Right cardiac atrium (tissue), 5 donors: ENCODE measurements at regions not wholly inside any gene's neighbourhood (a gene's known extent, or its start where the extent isn't known, plus 50 kb on each side); places are given as distances from the start of the nearest gene placed in this dataset.

Source experiments
- ATAC-seq, 2 donors: fragments of 200-7000 bp; cut with Tn5 transposase; one replicate each; pipeline versions ENCODE4 v1.8.0 to v1.9.1; 2020; ENCODE audit warnings: moderate library complexity in 2 of 2, mild to moderate bottlenecking in 1 of 2
- DNase-seq, 3 donors: peaks; one replicate each; pipeline ENCODE4 v3.0.0-alpha.2; 2020
- H3K27ac ChIP-seq: one replicate; pipeline ENCODE4 v1.5.1; 2013; ENCODE audit warnings: mild to moderate bottlenecking, low read length, control low read depth, moderate library complexity
- H3K27me3 ChIP-seq: one replicate; pipeline ENCODE4 v1.6.1; 2013; ENCODE audit not compliant: control insufficient read depth, insufficient read depth
- H3K4me1 ChIP-seq: one replicate; pipeline ENCODE4 v1.6.1; 2013; ENCODE audit warnings: low read length; ENCODE audit not compliant: control insufficient read depth, insufficient read depth
- H3K4me3 ChIP-seq: one replicate; pipeline ENCODE4 v1.5.1; 2013; ENCODE audit warnings: low read length, control low read depth
- H3K9me3 ChIP-seq: one replicate; pipeline ENCODE4 v1.6.1; 2013; ENCODE audit warnings: low read length; ENCODE audit not compliant: control insufficient read depth
- WGBS: extraction: QIAGEN DNeasy Blood & Tissue Kit; methylation state at CpG from one replicate; pipeline ENCODE4 v1.1.7; 2013; 5-methylcytosine and 5-hydroxymethylcytosine counted together
- intact Hi-C, 4 donors: fragments of 100-400 bp; cut with DNase I; formaldehyde crosslinking; loops; one replicate each; pipeline versions ENCODE4 v1.11.0 to v1.14.0; 2022 to 2023
- donor health status: healthy with polysubstance abuse.
- donor health status: DM: no; HTN: yes; CAD: no.
- donor health status: DM: no; HTN: no; CAD: no.
- donor health status: DM: no; HTN: yes; CAD: no; lungs with severe emphysema.
- donor health status: DM: yes; HTN: yes; CAD: no.

GRCh38 chr13:107121793-107122192 is 553.9 kb upstream of the ARGLU1 start:
- peak; percentile 29 to 51 for ATAC-seq
- intact Hi-C loops = loop anchor here in 2 of 4 donors (10.0 kb wide), 2 partner anchors 497 to 587 kb away; partner anchors contain the start of gene EFNB2 (in 1 of the 2)
- no peak overlapping the region for H3K27ac ChIP-seq

DNA sequence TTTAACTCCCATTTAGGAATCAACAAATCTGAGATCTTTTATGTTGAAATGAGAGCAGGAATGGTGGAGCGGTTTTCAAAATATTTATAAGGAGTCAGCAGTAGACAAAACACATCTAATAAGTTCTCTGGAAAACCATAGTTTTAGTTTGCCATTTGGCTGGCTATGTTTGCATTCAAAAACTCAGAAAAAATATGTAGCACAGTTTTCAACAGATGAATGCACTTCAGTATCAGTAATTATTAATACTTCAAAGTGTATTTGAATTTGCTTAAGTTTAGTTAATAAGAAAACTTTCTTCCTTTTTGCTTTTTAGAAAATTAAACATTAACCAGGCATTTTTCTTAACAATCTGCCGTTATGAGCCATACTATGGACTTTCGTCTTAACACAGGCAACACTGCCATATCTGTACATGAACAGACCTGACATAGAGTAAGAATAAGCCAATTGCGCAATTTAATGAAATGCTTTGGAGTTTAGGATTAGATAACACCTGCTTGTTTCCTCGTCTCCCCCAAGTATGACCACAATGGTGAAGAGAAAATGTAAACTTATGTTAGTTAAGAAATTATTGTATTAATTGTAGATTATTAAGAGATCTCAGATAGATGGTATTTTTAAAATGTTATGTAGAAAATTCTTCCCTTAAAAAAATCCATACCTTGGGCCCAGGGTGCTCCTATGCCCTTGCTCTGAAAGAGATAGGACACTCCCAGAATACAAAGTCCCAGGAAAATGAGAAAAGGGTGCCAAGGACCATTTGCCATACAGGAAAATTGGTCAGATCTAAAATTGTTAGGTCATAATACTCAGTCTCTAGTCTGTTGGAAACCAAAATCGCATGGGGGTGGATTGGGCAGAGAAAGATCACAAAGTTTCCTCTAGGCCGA is 552.3 kb upstream of the ARGLU1 start:
- ATAC-seq (no peak), DNase-seq (no peak)
- H3K4me1 ChIP-seq = no peaks in the 10 kb centered on the region
- no peaks in the 10 kb centered on the region for H3K27me3 ChIP-seq
- no peaks in the 10 kb centered on the region for H3K9me3 ChIP-seq
- H3K27ac ChIP-seq = no peak overlapping the region
- intact Hi-C loops = loop anchor here in 2 of 4 donors (10.0 kb wide), 2 partner anchors 495 to 585 kb away; partner anchors contain the start of gene EFNB2 (in 1 of the 2)
- WGBS = 90% methylated on average over 7 of the region's 7 CpGs
- H3K4me3 ChIP-seq = no peak overlapping the region

More at GRCh38 chr13:107121793-107122192, 553.9 kb upstream of the ARGLU1 start:
- Histone ChIP-seq H3K4me1 (peaks cover 1% of the 10 kb centered on the region), H3K9me3 (no peaks in the 10 kb centered on the region), H3K4me3 (no peak overlapping the region), H3K27me3 (no peaks in the 10 kb centered on the region)
- DNase-seq = no peak
- 36% methylated on average over 1 of the region's 1 CpG for WGBS

DNA sequence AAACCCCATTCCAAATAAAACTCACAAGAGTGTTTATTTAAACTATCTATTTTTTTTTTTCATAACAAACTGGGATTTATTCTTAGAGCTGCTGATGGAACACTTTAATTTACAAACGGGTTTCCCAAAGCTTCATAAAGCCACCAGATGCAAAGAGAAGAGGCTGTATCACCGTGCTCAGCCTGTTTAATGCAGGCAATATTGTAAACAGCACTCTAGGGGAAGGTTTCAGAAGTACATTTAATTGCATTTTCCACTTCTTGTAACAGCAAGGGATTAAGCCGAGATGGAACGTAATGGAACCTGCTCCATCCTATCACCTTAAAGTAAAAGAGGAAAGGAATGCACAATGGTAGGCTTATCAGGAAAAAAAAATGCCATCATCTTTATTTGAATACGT is 550.6 kb upstream of the ARGLU1 start:
- intact Hi-C loops = no loop called here
- ATAC-seq (no peak), DNase-seq (no peak)
- Histone ChIP-seq H3K9me3 (no peaks in the 10 kb centered on the region), H3K27ac (no peak overlapping the region), H3K4me3 (no peak overlapping the region), H3K27me3 (no peaks in the 10 kb centered on the region), H3K4me1 (no peaks in the 10 kb centered on the region)
- WGBS = 74% methylated on average over 5 of the region's 5 CpGs

- WGBS = 55% methylated on average over 15 of the region's 15 CpGs
- no peaks in the 10 kb centered on the region for H3K4me1 ChIP-seq
- DNase-seq (no peak), ATAC-seq (no peak)
- no peaks in the 10 kb centered on the region for H3K27me3 ChIP-seq
- H3K9me3 ChIP-seq = no peaks in the 10 kb centered on the region
- H3K27ac ChIP-seq = no peak overlapping the region
- H3K4me3 ChIP-seq = no peak overlapping the region
- intact Hi-C loops = no loop called here
Observed at GRCh38 chr13:107117327-107118012, 549.5 kb upstream of the ARGLU1 start.

- no peak overlapping the region for H3K27ac ChIP-seq
- H3K9me3 ChIP-seq = no peaks in the 10 kb centered on the region
- 85% methylated on average over 1 of the region's 1 CpG for WGBS
- H3K4me1 ChIP-seq = no peaks in the 10 kb centered on the region
- ATAC-seq (no peak), DNase-seq (no peak)
- no peak overlapping the region for H3K4me3 ChIP-seq
- no peaks in the 10 kb centered on the region for H3K27me3 ChIP-seq
- intact Hi-C loops = no loop called here
Observed at GRCh38 chr13:107113387-107113786, 545.5 kb upstream of the ARGLU1 start.

GRCh38 chr13:107111248-107111647 is 543.3 kb upstream of the ARGLU1 start:
- intact Hi-C loops = no loop called here
- Histone ChIP-seq H3K4me3 (no peak overlapping the region), H3K27me3 (no peaks in the 10 kb centered on the region), H3K9me3 (no peaks in the 10 kb centered on the region), H3K27ac (no peak overlapping the region), H3K4me1 (no peaks in the 10 kb centered on the region)
- ATAC-seq (no peak), DNase-seq (no peak)
- WGBS = 94% methylated on average over 1 of the region's 1 CpG

GRCh38 chr13:107104631-107105030 is 536.7 kb upstream of the ARGLU1 start:
- Histone ChIP-seq H3K4me3 (no peak overlapping the region), H3K27me3 (no peaks in the 10 kb centered on the region), H3K27ac (no peak overlapping the region), H3K9me3 (no peaks in the 10 kb centered on the region), H3K4me1 (no peaks in the 10 kb centered on the region)
- intact Hi-C loops = no loop called here
- 60% methylated on average over 2 of the region's 2 CpGs for WGBS
- DNase-seq (no peak), ATAC-seq (no peak)

DNA sequence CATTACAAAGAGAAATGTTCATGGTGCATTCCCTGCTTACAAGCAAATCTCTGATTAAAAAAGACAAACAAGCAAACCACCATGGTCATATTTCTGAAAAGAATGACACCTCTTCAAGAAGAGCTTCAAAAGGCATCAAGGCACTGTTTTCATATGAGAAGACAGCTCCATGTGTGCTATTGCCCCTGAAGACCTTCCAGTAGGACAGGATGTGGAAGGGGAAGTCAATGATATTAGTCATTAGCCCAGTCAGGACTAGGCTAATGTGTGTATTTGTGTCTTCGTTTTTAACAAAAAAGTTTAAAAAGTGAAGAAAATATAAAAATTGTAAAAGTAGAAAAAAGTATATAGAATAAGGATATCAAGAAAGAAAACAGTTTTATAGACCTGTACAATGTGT is 534.7 kb upstream of the ARGLU1 start:
- WGBS = 77% methylated on average over 1 of the region's 1 CpG
- intact Hi-C loops = no loop called here
- Histone ChIP-seq H3K27ac (no peak overlapping the region), H3K4me1 (no peaks in the 10 kb centered on the region), H3K27me3 (no peaks in the 10 kb centered on the region), H3K9me3 (no peaks in the 10 kb centered on the region), H3K4me3 (no peak overlapping the region)
- ATAC-seq (no peak), DNase-seq (no peak)

GRCh38 chr13:107099661-107100060 is 531.7 kb upstream of the ARGLU1 start:
- intact Hi-C loops = no loop called here
- Histone ChIP-seq H3K4me1 (no peaks in the 10 kb centered on the region), H3K27me3 (no peaks in the 10 kb centered on the region), H3K4me3 (no peak overlapping the region), H3K27ac (no peak overlapping the region), H3K9me3 (no peaks in the 10 kb centered on the region)
- 88% methylated on average over 3 of the region's 3 CpGs for WGBS
- no peak for ATAC-seq
- DNase-seq = no peak

DNA sequence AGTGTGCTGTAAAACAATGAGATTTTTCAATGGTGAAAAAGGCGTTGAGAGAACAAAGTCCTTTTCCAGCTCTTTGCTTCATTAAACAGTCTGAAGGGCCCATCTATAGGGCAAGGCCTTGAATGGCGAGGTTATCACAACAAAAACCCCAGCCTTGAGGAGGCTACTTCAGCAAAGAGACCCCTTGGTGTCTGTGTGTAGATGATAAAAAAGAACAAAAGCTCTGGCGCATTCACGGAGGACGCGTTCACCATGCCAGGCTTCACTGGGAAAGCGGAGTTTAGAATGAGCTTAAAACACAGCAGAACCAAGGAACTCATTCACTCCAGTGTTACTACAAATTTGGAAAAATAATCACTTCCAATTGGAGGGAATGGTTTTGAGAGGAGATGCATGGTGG is 530.0 kb upstream of the ARGLU1 start:
- Histone ChIP-seq H3K27ac (no peak overlapping the region), H3K4me1 (no peaks in the 10 kb centered on the region), H3K9me3 (no peaks in the 10 kb centered on the region), H3K27me3 (no peaks in the 10 kb centered on the region), H3K4me3 (no peak overlapping the region)
- DNase-seq (no peak), ATAC-seq (no peak)
- intact Hi-C loops = no loop called here
- 75% methylated on average over 7 of the region's 7 CpGs for WGBS

DNA sequence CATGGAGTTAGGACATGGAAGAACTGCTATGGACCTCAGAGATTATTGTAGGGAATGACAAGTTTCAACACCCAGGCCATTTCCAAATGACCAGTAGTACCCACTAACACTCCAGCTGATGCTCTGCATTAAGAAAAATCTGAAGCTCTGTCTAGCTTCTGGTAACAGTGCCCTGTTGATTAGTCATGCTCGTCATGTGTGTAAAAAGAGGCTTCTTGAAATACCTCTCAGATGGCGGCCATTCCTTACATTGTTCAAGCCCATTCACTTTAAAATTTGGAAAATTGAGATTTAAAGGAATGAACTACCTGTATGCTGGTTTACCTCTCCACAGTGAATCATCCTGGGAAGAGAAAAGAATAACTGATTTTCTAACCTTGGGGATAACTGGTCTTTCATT is 527.9 kb upstream of the ARGLU1 start:
- H3K27ac ChIP-seq = no peak overlapping the region
- ATAC-seq (no peak), DNase-seq (no peak)
- intact Hi-C loops = no loop called here
- H3K4me3 ChIP-seq = no peak overlapping the region
- no peaks in the 10 kb centered on the region for H3K27me3 ChIP-seq
- no peaks in the 10 kb centered on the region for H3K9me3 ChIP-seq
- WGBS = 96% methylated on average over 2 of the region's 2 CpGs
- H3K4me1 ChIP-seq = no peaks in the 10 kb centered on the region
